GM12891 (cell line): ENCODE measurements at regions not wholly inside any gene's neighbourhood (a gene's known extent, or its start where the extent isn't known, plus 50 kb on each side); places are given as distances from the start of the nearest gene placed in this dataset.
"Not testable (repeated sequence)": the region's sequence is repeated elsewhere in the genome, so short reads cannot be mapped to it uniquely, and the experiment has no call there.

Source experiments
- POLR2A ChIP-seq: IDR thresholded peaks from 2 replicates; pipeline ENCODE4 v1.6.1; 2011; ENCODE audit warnings: low read depth, low read length, control low read depth
- POLR2AphosphoS5 ChIP-seq: IDR thresholded peaks from 2 replicates; pipeline ENCODE4 v1.6.1; 2011; ENCODE audit warnings: low read depth, low read length, control low read depth
- POU2F2 ChIP-seq: IDR thresholded peaks from 2 replicates; pipeline ENCODE4 v1.6.1; 2011; ENCODE audit warnings: low read depth, mild to moderate bottlenecking, control low read depth, low read length, moderate library complexity
- TAF1 ChIP-seq: IDR thresholded peaks from 2 replicates; pipeline ENCODE4 v1.6.1; 2011; ENCODE audit warnings: low read depth, low read length, control low read depth

GRCh38 chr1:221587013-221587412 lies 154.9 kb downstream of the DUSP10 start:
- TF ChIP-seq POU2F2, POLR2A, POLR2AphosphoS5, TAF1: not testable (repeated sequence)
